Progenitor cell of endocrine pancreas (in vitro differentiated cells): ENCODE measurements at regions not wholly inside any gene's neighbourhood (a gene's known extent, or its start where the extent isn't known, plus 50 kb on each side); places are given as distances from the start of the nearest gene placed in this dataset.

Experiments
- DNase-seq: peaks from one replicate; pipeline ENCODE4 v3.0.0; 2021; ENCODE audit warnings: low spot score; ENCODE audit not compliant: unreplicated experiment
- H3K27ac Mint-ChIP-seq: 2 replicates; pipeline ENCODE4 v1.8.0; 2021; ENCODE audit warnings: mild to moderate bottlenecking, moderate library complexity, mixed read lengths
- H3K27me3 Mint-ChIP-seq: 2 replicates; pipeline ENCODE4 v1.8.0; 2021; ENCODE audit warnings: mixed read lengths
- H3K36me3 Mint-ChIP-seq: 2 replicates; pipeline ENCODE4 v1.8.0; 2022; ENCODE audit warnings: mixed read lengths; ENCODE audit not compliant: insufficient read depth
- H3K4me1 Mint-ChIP-seq: 2 replicates; pipeline ENCODE4 v1.8.0; 2021; ENCODE audit warnings: low read depth, mixed read lengths
- H3K4me3 Mint-ChIP-seq: 2 replicates; pipeline ENCODE4 v1.8.0; 2021; ENCODE audit warnings: low read depth, mild to moderate bottlenecking, moderate library complexity, mixed read lengths
- H3K9me3 Mint-ChIP-seq: 2 replicates; pipeline ENCODE4 v1.8.0; 2021; ENCODE audit warnings: low read depth, mixed read lengths
- CTCF ChIP-seq: fragments of 200-600 bp; sonication (generic); IDR thresholded peaks from one replicate; pipeline ENCODE4 v1.5.0; 2021; ENCODE audit warnings: antibody characterized with exemption, mild to moderate bottlenecking; ENCODE audit not compliant: unreplicated experiment

- no peaks in the 10 kb centered on the region for H3K9me3 Mint-ChIP-seq
- H3K4me3 Mint-ChIP-seq: no peak overlapping the region
- peaks cover 15% of the 10 kb centered on the region for H3K27me3 Mint-ChIP-seq
- H3K36me3 Mint-ChIP-seq: no peaks in the 10 kb centered on the region
- H3K4me1 Mint-ChIP-seq: peaks cover 7% of the 10 kb centered on the region
- DNase-seq: no peak
- no peak overlapping the region for H3K27ac Mint-ChIP-seq
- no peak for TF ChIP-seq CTCF
These were observed 178.8 kb upstream of the HDAC4 start for GRCh38 chr2:239579524-239580198.

- peaks cover 15% of the 10 kb centered on the region for H3K27me3 Mint-ChIP-seq
- H3K27ac Mint-ChIP-seq: no peak overlapping the region
- H3K4me3 Mint-ChIP-seq: no peak overlapping the region
- no peak for TF ChIP-seq CTCF
- H3K36me3 Mint-ChIP-seq: no peaks in the 10 kb centered on the region
- H3K9me3 Mint-ChIP-seq: no peaks in the 10 kb centered on the region
- peaks cover 10% of the 10 kb centered on the region for H3K4me1 Mint-ChIP-seq
- DNase-seq: no peak
These were observed 178.3 kb upstream of the HDAC4 start for GRCh38 chr2:239579081-239579480.

DNA sequence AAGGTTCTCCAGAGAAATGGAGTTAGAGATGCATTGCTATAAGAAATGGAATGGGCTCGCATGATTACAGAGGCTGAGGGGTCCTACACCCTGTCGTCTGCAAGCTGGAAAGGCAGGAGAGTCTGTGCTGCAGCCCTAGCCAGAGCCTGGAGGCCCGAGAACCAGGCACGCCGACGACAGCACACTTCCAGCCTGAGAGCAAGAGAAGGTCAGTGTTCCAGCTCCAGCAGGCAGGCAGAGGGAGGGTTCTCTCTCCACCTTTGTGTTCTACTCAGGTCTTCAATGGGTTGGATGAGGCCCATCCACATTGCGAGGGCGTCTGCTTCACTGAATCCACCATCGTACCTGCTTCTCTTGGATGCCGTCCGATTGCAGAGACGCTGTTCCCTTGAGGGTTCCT is 177.6 kb upstream of the HDAC4 start:
- H3K9me3 Mint-ChIP-seq: no peaks in the 10 kb centered on the region
- H3K27me3 Mint-ChIP-seq: peaks cover 15% of the 10 kb centered on the region
- no peak overlapping the region for H3K4me3 Mint-ChIP-seq
- DNase-seq: no peak
- H3K36me3 Mint-ChIP-seq: no peaks in the 10 kb centered on the region
- no peak overlapping the region for H3K27ac Mint-ChIP-seq
- peaks cover 10% of the 10 kb centered on the region for H3K4me1 Mint-ChIP-seq
- no peak for TF ChIP-seq CTCF

DNA sequence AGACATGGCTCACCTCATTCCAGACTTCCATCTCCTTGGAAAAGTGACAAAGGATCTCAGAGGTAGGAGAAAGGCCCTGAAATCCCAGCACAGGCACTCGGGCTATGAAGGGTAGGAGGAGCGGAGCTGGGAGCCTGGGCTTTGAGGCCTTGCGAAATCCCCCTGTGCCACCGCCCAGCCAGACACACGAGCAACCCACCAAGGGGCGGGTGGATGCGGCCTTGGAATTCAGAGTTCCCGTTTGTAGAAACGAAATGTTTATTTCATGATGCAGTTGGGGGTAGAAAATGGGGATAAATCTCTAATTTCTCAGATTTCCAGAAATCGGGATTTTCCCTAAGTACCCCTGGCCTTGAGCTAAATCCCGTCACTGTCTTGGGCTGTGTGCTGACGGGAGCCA is 177.1 kb upstream of the HDAC4 start:
- H3K4me1 Mint-ChIP-seq: peaks cover 10% of the 10 kb centered on the region
- no peaks in the 10 kb centered on the region for H3K9me3 Mint-ChIP-seq
- no peaks in the 10 kb centered on the region for H3K36me3 Mint-ChIP-seq
- TF ChIP-seq CTCF: no peak
- H3K27me3 Mint-ChIP-seq: peaks cover 16% of the 10 kb centered on the region
- no peak overlapping the region for H3K27ac Mint-ChIP-seq
- H3K4me3 Mint-ChIP-seq: no peak overlapping the region
- DNase-seq: no peak

GRCh38 chr2:239576784-239577685 is 176.2 kb upstream of the HDAC4 start:
- Mint-ChIP-seq H3K27ac (no peak overlapping the region), H3K4me1 (peaks cover 10% of the 10 kb centered on the region), H3K9me3 (no peaks in the 10 kb centered on the region), H3K4me3 (no peak overlapping the region), H3K36me3 (no peaks in the 10 kb centered on the region), H3K27me3 (peaks cover 23% of the 10 kb centered on the region)
- no peak for DNase-seq
- no peak for TF ChIP-seq CTCF
